IPS-15b (cell line): ENCODE measurements at regions not wholly inside any gene's neighbourhood (a gene's known extent, or its start where the extent isn't known, plus 50 kb on each side); places are given as distances from the start of the nearest gene placed in this dataset.
A peak's percentile ranks its signal among the peaks of the same experiment; 100 is the strongest.

Experiments
- H3K27me3 ChIP-seq: one replicate; pipeline ENCODE4 v1.6.1; 2013; ENCODE audit warnings: low read length; ENCODE audit not compliant: control insufficient read depth, insufficient read depth
- H3K36me3 ChIP-seq: one replicate; pipeline ENCODE4 v1.6.1; 2013; ENCODE audit warnings: low read length; ENCODE audit not compliant: control insufficient read depth, insufficient read depth
- H3K4me1 ChIP-seq: one replicate; pipeline ENCODE4 v1.6.1; 2013; ENCODE audit warnings: mild to moderate bottlenecking, low read length; ENCODE audit not compliant: control insufficient read depth, insufficient read depth
- H3K4me3 ChIP-seq: one replicate; pipeline ENCODE4 v1.5.1; 2013; ENCODE audit warnings: low read depth, low read length
- H3K9ac ChIP-seq: one replicate; pipeline ENCODE4 v1.6.1; 2013; ENCODE audit warnings: low read depth, mild to moderate bottlenecking, low read length
- H3K9me3 ChIP-seq: one replicate; pipeline ENCODE4 v1.6.1; 2013; ENCODE audit warnings: mild to moderate bottlenecking, low read length; ENCODE audit not compliant: control insufficient read depth, insufficient read depth

- Histone ChIP-seq H3K9ac (no peak overlapping the region), H3K4me1 (peaks cover 16% of the 10 kb centered on the region), H3K9me3 (no peaks in the 10 kb centered on the region), H3K27me3 (no peaks in the 10 kb centered on the region), H3K36me3 (no peaks in the 10 kb centered on the region), H3K4me3 (no peak overlapping the region)
Measured at GRCh38 chr2:42932271-42933151, 140.1 kb upstream of the HAAO start.

GRCh38 chr2:42931818-42932195 lies 139.4 kb upstream of the HAAO start:
- H3K9ac ChIP-seq, result no peak overlapping the region
- peaks cover 16% of the 10 kb centered on the region for H3K4me1 ChIP-seq
- no peak overlapping the region for H3K4me3 ChIP-seq

GRCh38 chr2:42931146-42931817 lies 138.9 kb upstream of the HAAO start:
- no peaks in the 10 kb centered on the region for H3K27me3 ChIP-seq
- H3K9ac ChIP-seq, result no peak overlapping the region
- H3K4me1 ChIP-seq, result peaks cover 16% of the 10 kb centered on the region

More at GRCh38 chr2:42931818-42932195, 139.4 kb upstream of the HAAO start:
- Histone ChIP-seq H3K27me3 (no peaks in the 10 kb centered on the region), H3K9me3 (no peaks in the 10 kb centered on the region), H3K36me3 (no peaks in the 10 kb centered on the region)

GRCh38 chr2:42930025-42930581 lies 137.7 kb upstream of the HAAO start:
- H3K9ac ChIP-seq, result no peak overlapping the region

More at GRCh38 chr2:42931146-42931817, 138.9 kb upstream of the HAAO start:
- Histone ChIP-seq H3K9me3 (no peaks in the 10 kb centered on the region), H3K4me3 (no peak overlapping the region), H3K36me3 (no peaks in the 10 kb centered on the region)

GRCh38 chr2:42929546-42930024 lies 137.2 kb upstream of the HAAO start:
- Histone ChIP-seq H3K4me3 (no peak overlapping the region), H3K4me1 (peaks cover 17% of the 10 kb centered on the region), H3K27me3 (no peaks in the 10 kb centered on the region), H3K9ac (peak overlapping the region; percentile 47), H3K9me3 (no peaks in the 10 kb centered on the region), H3K36me3 (no peaks in the 10 kb centered on the region)

More at GRCh38 chr2:42930025-42930581, 137.7 kb upstream of the HAAO start:
- Histone ChIP-seq H3K27me3 (no peaks in the 10 kb centered on the region), H3K4me1 (peaks cover 16% of the 10 kb centered on the region), H3K4me3 (no peak overlapping the region), H3K9me3 (no peaks in the 10 kb centered on the region), H3K36me3 (no peaks in the 10 kb centered on the region)

- Histone ChIP-seq H3K9ac (peak overlapping the region; percentile 47), H3K4me1 (peaks cover 19% of the 10 kb centered on the region), H3K27me3 (no peaks in the 10 kb centered on the region), H3K9me3 (no peaks in the 10 kb centered on the region), H3K36me3 (no peaks in the 10 kb centered on the region), H3K4me3 (no peak overlapping the region)
Measured at GRCh38 chr2:42928692-42929545, 136.5 kb upstream of the HAAO start.

GRCh38 chr2:42928161-42928691 lies 135.8 kb upstream of the HAAO start:
- Histone ChIP-seq H3K4me1 (peaks cover 22% of the 10 kb centered on the region), H3K36me3 (no peaks in the 10 kb centered on the region), H3K9ac (no peak overlapping the region), H3K4me3 (no peak overlapping the region), H3K27me3 (no peaks in the 10 kb centered on the region), H3K9me3 (no peaks in the 10 kb centered on the region)

GRCh38 chr2:42927334-42928160 lies 135.2 kb upstream of the HAAO start:
- no peaks in the 10 kb centered on the region for H3K36me3 ChIP-seq
- no peak overlapping the region for H3K4me3 ChIP-seq
- no peak overlapping the region for H3K9ac ChIP-seq
- peaks cover 22% of the 10 kb centered on the region for H3K4me1 ChIP-seq
- H3K9me3 ChIP-seq, result no peaks in the 10 kb centered on the region
- no peaks in the 10 kb centered on the region for H3K27me3 ChIP-seq

GRCh38 chr2:42926434-42927333 lies 134.3 kb upstream of the HAAO start:
- peaks cover 22% of the 10 kb centered on the region for H3K4me1 ChIP-seq

More at GRCh38 chr2:42926434-42927333, 134.3 kb upstream of the HAAO start:
- Histone ChIP-seq H3K9ac (peak overlapping the region; percentile 24), H3K36me3 (no peaks in the 10 kb centered on the region), H3K27me3 (no peaks in the 10 kb centered on the region), H3K9me3 (no peaks in the 10 kb centered on the region), H3K4me3 (no peak overlapping the region)
